HEK293 (cell line): ENCODE measurements at regions not wholly inside any gene's neighbourhood (a gene's known extent, or its start where the extent isn't known, plus 50 kb on each side); places are given as distances from the start of the nearest gene placed in this dataset.

Source experiments
- CTCF ChIA-PET: fragments of 350-600 bp; formaldehyde crosslinking; extraction: SDS; loops from one replicate; lab custom pipeline; 2021; ENCODE audit warnings: antibody characterized with exemption; lab: Yijun Ruan, JAX
- POLR2A ChIA-PET: fragments of 300-600 bp; formaldehyde crosslinking; extraction: SDS; loops from one replicate; lab custom pipeline; 2020; ENCODE audit warnings: antibody characterized with exemption, inconsistent platforms; lab: Yijun Ruan, JAX
- H3K27ac ChIP-seq: fragments of 200-500 bp; sonication (Bioruptor generic); 2 replicates; pipeline ENCODE4 v1.5.1; 2014; ENCODE audit warnings: low read depth, low read length, control low read depth, inconsistent platforms; ENCODE audit errors: extremely low read depth
- H3K36me3 ChIP-seq, 2 experiments: fragments of 200-500 bp in 1 of 2; sonication (Bioruptor generic) in 1 of 2; 1 replicate in 1 of 2; 2 replicates in 1 of 2; pipeline ENCODE4 v1.5.1; 2014 to 2017; ENCODE audit warnings: inconsistent platforms in 2 of 2, low read length in 2 of 2; ENCODE audit not compliant: control insufficient read depth in 2 of 2, insufficient read depth in 1 of 2
- H3K4me1 ChIP-seq: fragments of 200-500 bp; sonication (Bioruptor generic); 2 replicates; pipeline ENCODE4 v1.5.1; 2014; ENCODE audit warnings: mild to moderate bottlenecking, low read length, inconsistent platforms; ENCODE audit not compliant: control insufficient read depth, insufficient read depth
- H3K4me3 ChIP-seq: 2 replicates; pipeline ENCODE4 v1.5.1; 2011; ENCODE audit warnings: low read depth, mild to moderate bottlenecking, control low read depth, low read length, moderate library complexity
- H3K9me3 ChIP-seq: fragments of 200-500 bp; sonication (Bioruptor generic); 2 replicates; pipeline ENCODE4 v1.5.1; 2014; ENCODE audit warnings: low read depth, low read length, inconsistent platforms; ENCODE audit not compliant: control insufficient read depth, insufficient read depth
- ELK4 ChIP-seq: IDR thresholded peaks from 2 replicates; pipeline ENCODE4 v1.6.1; 2011; ENCODE audit warnings: mild to moderate bottlenecking, low read depth, low read length, borderline replicate concordance
- HIC1 ChIP-seq: fragments of 450-650 bp; formaldehyde crosslinking; IDR thresholded peaks from 2 replicates; pipeline ENCODE4 v1.5.1; 2016; ENCODE audit warnings: missing biosample characterization, missing genetic modification characterization
- ZBTB1 ChIP-seq: fragments of 450-650 bp; formaldehyde crosslinking; IDR thresholded peaks from 2 replicates; pipeline ENCODE4 v1.5.1; 2016; ENCODE audit warnings: missing biosample characterization, missing genetic modification characterization
- ZNF121 ChIP-seq: fragments of 450-650 bp; formaldehyde crosslinking; IDR thresholded peaks from 2 replicates; pipeline ENCODE4 v1.5.1; 2016; ENCODE audit warnings: missing biosample characterization, missing genetic modification characterization
- ZNF157 ChIP-seq: fragments of 450-650 bp; formaldehyde crosslinking; IDR thresholded peaks from 2 replicates; pipeline ENCODE4 v1.5.1; 2016; ENCODE audit warnings: missing biosample characterization, missing genetic modification characterization
- ZNF214 ChIP-seq: fragments of 450-650 bp; formaldehyde crosslinking; IDR thresholded peaks from 2 replicates; pipeline ENCODE4 v1.5.1; 2017; ENCODE audit warnings: missing biosample characterization, mild to moderate bottlenecking, missing genetic modification characterization, borderline replicate concordance
- ZNF223 ChIP-seq: fragments of 450-650 bp; formaldehyde crosslinking; IDR thresholded peaks from 2 replicates; pipeline ENCODE4 v1.5.1; 2016; ENCODE audit warnings: missing biosample characterization, missing genetic modification characterization
- ZNF23 ChIP-seq: fragments of 450-650 bp; formaldehyde crosslinking; IDR thresholded peaks from 2 replicates; pipeline ENCODE4 v1.5.1; 2016; ENCODE audit warnings: missing biosample characterization, missing genetic modification characterization, borderline replicate concordance
- ZNF26 ChIP-seq: fragments of 450-650 bp; formaldehyde crosslinking; IDR thresholded peaks from 2 replicates; pipeline ENCODE4 v1.5.1; 2016; ENCODE audit warnings: missing biosample characterization, missing genetic modification characterization
- ZNF274 ChIP-seq, 2 experiments: fragments of 200-500 bp in 1 of 2; fragments of 450-650 bp in 1 of 2; sonication (Bioruptor generic) in 1 of 2; formaldehyde crosslinking in 1 of 2; IDR thresholded peaks; 2 replicates each; pipeline versions ENCODE4 v1.5.1 to v1.6.1; 2014 to 2016; ENCODE audit warnings: borderline replicate concordance in 1 of 2, inconsistent platforms in 1 of 2, low read length in 1 of 2, missing biosample characterization in 1 of 2, missing genetic modification characterization in 1 of 2
- ZNF394 ChIP-seq: fragments of 450-650 bp; formaldehyde crosslinking; IDR thresholded peaks from 2 replicates; pipeline ENCODE4 v1.5.1; 2016; ENCODE audit warnings: missing biosample characterization, missing genetic modification characterization, mild to moderate bottlenecking, moderate library complexity, borderline replicate concordance
- ZNF404 ChIP-seq: fragments of 450-650 bp; formaldehyde crosslinking; IDR thresholded peaks from 2 replicates; pipeline ENCODE4 v1.5.1; 2017; ENCODE audit warnings: missing biosample characterization, missing genetic modification characterization
- ZNF510 ChIP-seq: fragments of 450-650 bp; formaldehyde crosslinking; IDR thresholded peaks from 2 replicates; pipeline ENCODE4 v1.5.1; 2018; ENCODE audit warnings: mild to moderate bottlenecking, missing genetic modification characterization, missing biosample characterization; ENCODE audit not compliant: insufficient replicate concordance
- ZNF518A ChIP-seq: fragments of 450-650 bp; formaldehyde crosslinking; conservative IDR thresholded peaks from 2 replicates; pipeline ENCODE4 v1.5.1; 2016; ENCODE audit warnings: low read depth, missing biosample characterization, missing genetic modification characterization
- ZNF548 ChIP-seq: fragments of 450-650 bp; formaldehyde crosslinking; IDR thresholded peaks from 2 replicates; pipeline ENCODE4 v1.5.1; 2016; ENCODE audit warnings: missing biosample characterization, missing genetic modification characterization
- ZNF561 ChIP-seq: fragments of 450-650 bp; IDR thresholded peaks from 2 replicates; pipeline ENCODE4 v1.5.1; 2018; ENCODE audit warnings: missing biosample characterization, missing genetic modification characterization, borderline replicate concordance
- ZNF645 ChIP-seq: fragments of 450-650 bp; formaldehyde crosslinking; IDR thresholded peaks from 2 replicates; pipeline ENCODE4; 2016; ENCODE audit warnings: missing biosample characterization, missing genetic modification characterization
- ZNF747 ChIP-seq: fragments of 450-650 bp; formaldehyde crosslinking; IDR thresholded peaks from 2 replicates; pipeline ENCODE4 v1.5.1; 2016; ENCODE audit warnings: missing biosample characterization, missing genetic modification characterization
- ZSCAN30 ChIP-seq: fragments of 450-650 bp; IDR thresholded peaks from 2 replicates; pipeline ENCODE4 v1.5.1; 2018; ENCODE audit warnings: missing biosample characterization, mild to moderate bottlenecking, missing genetic modification characterization, moderate library complexity

- TF ChIP-seq ZNF394 (tag by site-specific recombination) (no peak), ZNF404 (tag by site-specific recombination) (no peak), ZNF121 (tag by site-specific recombination) (no peak), ZNF645 (no peak), ZNF747 (tag by site-specific recombination) (no peak), ELK4 (no peak), ZNF214 (tag by site-specific recombination) (no peak), HIC1 (tag by site-specific recombination) (no peak), ZBTB1 (no peak), ZSCAN30 (tag by site-specific recombination) (no peak), ZNF274 (IDR thresholded peaks at IDR 0.05; ENCODE audit: low read length) (no peak), ZNF274 (tag by site-specific recombination; IDR thresholded peaks at IDR 0.05; ENCODE audit: borderline replicate concordance) (no peak), ZNF548 (tag by site-specific recombination) (no peak), ZNF518A (no peak), ZNF223 (no peak), ZNF561 (tag by site-specific recombination) (no peak), ZNF26 (no peak), ZNF23 (tag by site-specific recombination) (no peak), ZNF157 (tag by site-specific recombination) (no peak), ZNF510 (tag by site-specific recombination) (no peak)
- no peaks in the 10 kb centered on the region for H3K9me3 ChIP-seq
- no peak overlapping the region for H3K27ac ChIP-seq
- H3K4me1 ChIP-seq, result no peaks in the 10 kb centered on the region
- no peak overlapping the region for H3K4me3 ChIP-seq
- ChIA-PET CTCF (no interaction called here), POLR2A (no interaction called here)
- H3K36me3 ChIP-seq, result no peaks in the 10 kb centered on the region
Measured at GRCh38 chr10:16274911-16275310, 161.9 kb upstream of the PTER start.
